K562 (cell line): ENCODE measurements at regions not wholly inside any gene's neighbourhood (a gene's known extent, or its start where the extent isn't known, plus 50 kb on each side); places are given as distances from the start of the nearest gene placed in this dataset.
A peak's percentile ranks its signal among the peaks of the same experiment; 100 is the strongest.

Experiments
- ZBTB40 ChIP-seq, 2 experiments: fragments of 450-650 bp in 1 of 2; sonication (generic) in 1 of 2; formaldehyde crosslinking in 1 of 2; IDR thresholded peaks; 2 replicates each; pipeline versions ENCODE4 v1.7.1 to v1.9.0; 2016 to 2022; ENCODE audit warnings: inconsistent platforms in 1 of 2, mild to moderate bottlenecking in 1 of 2, missing genetic modification reagents in 1 of 2

- TF ChIP-seq ZBTB40 (IDR thresholded peaks at IDR 0.05): peak; percentile 95
- peak; percentile 96 for TF ChIP-seq ZBTB40 (CRISPR knock-in tag; IDR thresholded peaks at IDR 0.05)
Measured at GRCh38 chr7:13801669-13802068, 187.8 kb downstream of the ETV1 start (continued).
